ENCODE measurements at regions not wholly inside any gene's neighbourhood (a gene's known extent, or its start where the extent isn't known, plus 50 kb on each side); places are given as distances from the start of the nearest gene placed in this dataset.
"Not testable (repeated sequence)": the region's sequence is repeated elsewhere in the genome, so short reads cannot be mapped to it uniquely, and the experiment has no call there.

DNA sequence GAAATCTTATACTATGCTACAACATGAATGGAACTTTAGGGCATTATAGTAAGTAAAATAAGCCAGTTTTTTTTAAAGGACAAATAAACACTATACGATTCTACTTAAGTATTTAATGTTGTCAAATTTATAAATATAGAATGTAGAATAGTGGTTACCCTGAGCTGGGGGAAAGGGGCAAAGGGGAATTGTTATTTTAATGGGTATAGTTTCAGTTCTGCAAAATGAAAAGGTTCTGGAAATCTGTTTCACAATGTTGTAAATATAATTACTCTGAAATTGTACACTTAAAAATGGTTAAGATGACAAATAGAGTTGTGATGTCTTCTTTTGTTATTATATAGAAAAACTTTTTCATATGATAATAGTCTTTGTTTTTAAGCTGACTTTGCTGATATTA lies 366.3 kb downstream of the MRPL39 start:
- no peak for DNase-seq (ENCODE audit: low spot score)

DNA sequence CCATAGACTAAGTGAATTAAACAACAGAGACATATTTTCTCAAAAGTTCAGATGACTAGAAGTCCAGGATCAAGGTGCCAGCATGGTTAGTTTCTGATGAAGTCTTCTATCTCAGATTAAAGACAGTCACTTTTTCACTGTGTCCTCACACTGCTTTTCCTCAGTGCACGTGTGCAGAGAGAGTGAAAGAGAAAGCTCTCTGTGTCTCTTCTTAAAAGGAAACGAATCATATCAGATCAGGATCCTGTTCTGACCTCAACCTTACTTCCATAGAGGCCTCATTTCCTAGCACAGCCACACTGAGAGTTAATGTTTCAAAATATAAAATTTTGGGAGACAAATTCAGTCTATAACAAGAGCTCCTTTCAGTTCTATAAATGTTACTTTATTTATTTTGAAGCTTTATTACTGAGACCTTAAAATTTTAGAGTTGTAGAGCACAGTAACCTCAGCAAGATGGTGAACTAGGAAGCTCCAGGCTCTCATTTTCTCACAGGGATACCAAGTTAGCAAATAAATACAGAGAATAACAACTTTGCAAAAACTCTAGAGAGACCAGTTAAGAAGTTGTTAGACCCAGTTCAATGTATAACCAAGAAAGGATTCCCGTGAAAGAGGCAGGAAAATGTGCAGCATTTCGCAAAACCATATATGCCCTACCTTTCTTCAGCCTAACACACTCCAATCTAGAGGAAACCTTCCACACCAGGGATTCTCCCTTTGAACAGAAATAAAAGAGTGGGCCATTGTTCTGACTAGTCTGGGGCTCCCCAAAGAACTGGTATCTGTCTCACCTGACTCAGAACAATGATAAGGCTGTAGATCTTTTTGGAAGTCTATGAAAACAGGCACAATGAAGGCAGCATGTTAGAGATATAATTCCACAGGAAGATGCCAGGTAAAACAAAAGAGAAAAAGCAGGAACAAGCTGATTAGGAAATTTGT lies 372.2 kb downstream of the MRPL39 start:
- no peak for DNase-seq (ENCODE audit: low spot score)

DNA sequence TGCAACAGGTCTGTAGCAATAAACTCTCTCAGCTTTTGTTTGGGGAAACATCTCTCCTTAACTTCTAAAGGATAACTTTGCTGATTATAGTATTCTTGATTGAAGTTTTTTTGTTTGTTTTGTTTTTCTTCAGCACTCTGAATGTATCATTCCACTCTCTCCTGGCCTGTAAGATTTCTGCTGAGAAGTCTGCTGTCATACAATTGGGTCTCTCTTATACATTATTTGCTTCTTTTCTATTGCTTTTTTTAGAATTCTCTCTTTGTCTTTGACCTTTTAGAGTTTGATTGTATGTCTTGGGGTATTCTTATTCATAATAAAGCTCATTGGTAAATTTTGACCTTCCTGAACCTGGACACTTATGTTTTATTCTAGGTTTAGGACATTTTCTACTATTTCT lies 386.3 kb downstream of the MRPL39 start:
- no peak for DNase-seq (ENCODE audit: low spot score)

DNA sequence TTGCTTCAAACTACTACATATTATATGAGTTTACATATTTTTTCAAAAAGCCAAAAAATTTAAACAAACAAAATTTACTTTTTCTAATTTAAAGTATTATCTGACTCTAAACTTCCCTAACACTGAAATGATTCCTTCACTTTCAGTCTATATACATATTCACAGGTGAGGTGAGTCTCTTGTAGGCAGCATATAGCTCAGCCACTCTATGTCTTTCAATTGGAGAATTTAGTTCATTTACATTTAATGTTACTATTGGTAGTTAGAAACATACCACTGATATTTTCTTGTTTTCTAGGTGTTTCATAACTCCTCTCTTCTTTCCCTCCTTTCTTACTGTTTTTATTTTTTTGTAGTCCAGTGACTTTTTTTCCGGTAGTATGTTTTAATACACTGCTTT lies 387.1 kb downstream of the MRPL39 start:
- DNase-seq (ENCODE audit: low spot score) = no peak

DNA sequence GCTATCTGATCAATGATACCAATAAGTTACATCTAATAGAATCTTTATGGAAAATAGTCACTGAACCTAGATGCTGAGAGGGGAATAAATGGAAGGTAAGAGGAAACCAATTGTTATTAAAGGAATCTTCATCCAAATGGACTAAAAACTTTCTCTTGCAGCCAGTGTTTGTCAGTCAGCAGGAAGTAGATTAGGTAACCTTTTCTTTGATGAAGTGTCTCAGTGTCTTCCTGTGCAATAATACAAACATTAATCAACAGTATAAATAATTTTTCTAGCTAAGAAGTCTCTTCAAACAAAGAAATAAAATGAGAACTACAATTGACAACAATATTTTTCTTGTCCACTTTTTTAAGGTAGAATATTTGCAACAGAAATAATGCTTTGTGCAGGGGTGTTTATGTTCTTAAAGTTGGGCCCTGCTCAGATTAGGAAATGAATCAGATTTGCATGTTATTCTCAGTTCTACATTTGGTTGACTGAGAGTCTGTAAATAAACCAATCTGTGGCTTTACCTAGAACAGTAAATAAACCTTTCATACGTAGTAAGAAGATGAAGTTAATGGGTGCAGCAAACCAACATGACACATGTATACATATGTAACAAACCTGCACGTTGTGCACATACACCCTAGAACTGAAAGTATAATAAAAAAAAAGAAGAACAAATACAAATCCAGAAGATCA lies 391.4 kb downstream of the MRPL39 start:
- DNase-seq (ENCODE audit: low spot score) = no peak

DNA sequence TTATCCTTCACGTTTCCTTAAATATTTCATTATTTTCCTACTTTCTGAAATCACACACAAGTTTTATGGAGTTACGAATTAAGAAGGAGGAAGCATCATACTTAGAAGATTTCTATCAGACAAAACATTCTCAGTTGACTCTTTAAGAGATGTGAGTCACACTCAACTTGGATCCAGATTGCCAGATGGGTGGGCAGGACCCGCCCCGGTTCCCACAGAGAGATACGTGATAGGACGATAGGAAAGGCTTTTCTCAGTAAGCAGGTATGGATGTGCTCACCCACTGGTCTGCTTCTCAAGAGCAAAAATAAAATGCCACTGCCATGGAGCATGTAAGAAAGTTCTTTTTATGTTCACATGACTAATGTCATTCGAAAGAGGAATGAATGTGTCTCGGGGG lies 392.6 kb downstream of the MRPL39 start:
- DNase-seq (ENCODE audit: low spot score) = no peak

DNA sequence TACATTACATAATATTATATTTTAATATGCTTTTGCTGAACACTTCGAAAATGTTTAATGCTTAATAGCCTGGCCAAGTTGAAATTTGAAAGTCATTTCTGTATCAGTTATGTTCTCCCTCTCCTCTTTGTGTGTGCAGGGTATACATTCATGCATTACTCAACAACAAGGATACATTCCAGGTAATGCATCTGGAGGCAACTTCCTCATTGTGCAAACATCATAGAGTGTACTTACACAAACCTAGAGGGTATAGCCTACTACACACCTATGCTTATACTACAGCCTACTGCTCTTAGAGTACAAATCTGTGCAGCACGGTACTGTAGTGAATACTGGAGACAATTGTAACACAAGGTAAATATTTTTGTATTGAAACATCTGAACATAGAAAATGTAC lies 407.3 kb downstream of the MRPL39 start:
- DNase-seq (ENCODE audit: low spot score) = no peak

DNA sequence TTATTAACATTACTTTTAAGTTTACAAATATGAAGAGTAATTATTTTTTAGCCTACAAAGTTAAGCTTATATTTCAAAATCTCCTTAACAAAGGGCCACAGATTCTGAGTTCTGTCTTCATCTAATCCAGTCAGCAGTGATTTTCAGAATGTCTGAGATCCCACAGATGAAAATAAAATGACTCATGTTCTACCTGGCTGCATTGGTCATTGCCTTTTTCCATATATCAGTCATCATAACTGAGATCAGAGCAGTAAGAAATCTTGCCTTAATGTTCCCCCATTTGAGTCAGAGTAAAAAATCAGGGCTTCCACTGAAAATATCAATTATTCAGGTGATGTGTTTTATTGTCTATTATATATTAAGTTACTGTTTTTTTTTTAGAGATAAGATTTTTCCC lies 416.1 kb downstream of the MRPL39 start:
- no peak for DNase-seq (ENCODE audit: low spot score)

DNA sequence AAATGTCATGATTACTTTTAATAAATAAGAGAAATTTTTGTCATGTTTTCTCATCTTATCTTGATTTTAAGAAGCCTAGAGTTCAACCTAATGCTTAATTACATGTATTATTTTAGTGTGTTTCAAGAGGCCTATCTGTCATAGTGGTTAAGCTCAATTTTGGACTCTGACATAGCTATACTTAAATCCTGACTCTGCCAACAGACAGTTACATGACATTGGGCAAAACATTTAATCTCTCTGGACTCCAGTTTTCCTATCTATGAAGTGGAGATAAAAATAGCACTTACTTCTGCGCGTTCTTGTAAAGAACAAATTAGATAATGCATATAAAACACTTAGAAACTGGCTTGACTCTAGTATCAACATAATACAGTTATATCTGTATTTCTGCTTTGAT lies 417.8 kb downstream of the MRPL39 start:
- no peak for DNase-seq (ENCODE audit: low spot score)

DNA sequence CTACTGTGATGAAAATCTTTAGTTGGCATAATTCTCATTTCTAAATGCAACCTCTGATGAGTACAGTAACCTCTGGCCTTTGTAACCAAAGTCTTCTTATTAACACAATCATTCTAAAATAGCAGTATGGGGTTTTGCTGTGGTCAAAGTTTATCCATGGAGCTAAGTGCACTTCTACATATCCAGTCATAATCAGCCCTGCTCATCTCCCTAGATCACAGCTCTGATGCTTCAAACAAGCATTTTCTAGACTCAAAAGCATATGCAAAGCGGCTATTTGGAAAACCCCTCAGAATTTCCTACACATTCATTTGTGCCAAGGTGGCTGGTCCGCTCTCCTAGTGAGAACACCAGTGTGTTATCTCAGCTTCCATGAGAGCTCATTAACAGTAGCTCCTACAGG lies 418.6 kb downstream of the MRPL39 start:
- DNase-seq (ENCODE audit: low spot score) = no peak

DNA sequence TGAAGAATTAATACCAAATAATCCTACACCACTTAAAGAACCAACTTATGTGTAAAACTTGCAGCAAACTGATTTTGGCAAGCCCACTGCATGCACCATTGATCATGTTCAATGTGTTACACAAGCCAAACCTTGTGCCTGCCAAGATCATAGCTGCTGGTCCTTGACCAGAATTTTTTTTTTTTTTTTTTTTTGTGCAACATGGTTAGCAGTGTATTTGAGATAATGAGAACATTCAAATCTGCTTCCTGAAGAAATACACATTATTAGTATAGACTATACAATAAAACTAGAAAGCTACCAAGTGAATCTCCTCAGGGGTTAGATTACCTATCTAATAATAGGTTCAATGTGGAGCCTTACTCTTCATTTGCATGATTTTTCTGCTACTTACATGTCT lies 421.0 kb downstream of the MRPL39 start:
- DNase-seq (ENCODE audit: low spot score) = no peak

DNA sequence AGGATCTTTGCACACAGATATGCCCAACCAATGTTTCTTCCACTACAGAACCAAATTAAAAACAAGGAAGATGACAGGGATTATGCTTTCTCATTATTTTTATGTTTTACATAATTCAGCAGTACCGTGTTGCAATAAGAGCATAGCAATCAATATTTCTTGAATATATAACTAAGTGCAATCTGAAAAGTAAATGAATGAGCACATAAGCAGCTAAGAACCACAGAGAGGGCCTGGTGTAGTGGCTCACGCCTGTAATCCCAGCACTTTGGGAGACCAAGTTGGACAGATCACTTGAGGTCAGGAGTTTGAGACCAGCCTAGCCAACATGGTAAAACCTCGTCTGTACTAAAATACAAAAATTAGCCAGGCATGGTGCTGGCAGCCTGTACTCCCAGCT lies 423.7 kb downstream of the MRPL39 start:
- DNase-seq (ENCODE audit: low spot score) = no peak

DNA sequence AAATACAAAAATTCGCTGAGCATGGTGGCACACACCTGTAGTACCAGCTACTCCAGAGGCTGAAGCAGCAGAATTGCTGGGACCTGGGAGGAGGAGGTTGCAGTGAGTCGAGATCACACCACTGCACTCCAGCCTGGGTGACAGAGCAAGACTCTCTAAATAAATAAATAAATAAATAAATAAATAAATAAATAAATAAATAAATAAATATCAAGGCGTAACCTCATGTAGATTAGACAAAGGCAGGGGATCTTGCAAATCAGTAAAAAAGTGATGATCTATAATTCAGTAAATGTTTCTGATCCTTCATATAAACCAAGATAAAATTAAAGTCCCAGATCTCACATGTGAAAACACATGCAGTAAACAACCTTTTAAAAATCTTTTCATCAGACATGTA lies 425.6 kb downstream of the MRPL39 start:
- not testable (repeated sequence) for DNase-seq (ENCODE audit: low spot score)

DNA sequence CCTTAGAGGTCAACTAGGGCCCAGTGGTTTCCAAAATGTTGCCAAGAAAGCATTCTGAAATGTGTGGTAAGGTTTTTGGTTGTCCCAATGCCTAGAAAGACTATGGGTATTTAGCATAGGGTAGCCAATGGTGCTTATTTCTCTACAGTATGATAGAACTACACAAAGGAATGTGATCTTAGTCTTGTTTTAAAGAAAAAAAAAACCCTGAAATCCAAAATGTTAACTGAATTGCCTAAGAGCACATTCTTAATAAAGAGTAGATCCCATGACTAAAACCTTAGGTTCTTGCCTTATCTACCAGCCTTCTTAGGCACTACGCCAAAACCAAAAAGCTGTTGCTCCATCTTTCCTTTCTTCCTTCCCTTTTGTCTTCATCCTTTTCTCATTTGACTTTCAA lies 428.2 kb downstream of the MRPL39 start:
- DNase-seq (ENCODE audit: low spot score) = no peak

DNA sequence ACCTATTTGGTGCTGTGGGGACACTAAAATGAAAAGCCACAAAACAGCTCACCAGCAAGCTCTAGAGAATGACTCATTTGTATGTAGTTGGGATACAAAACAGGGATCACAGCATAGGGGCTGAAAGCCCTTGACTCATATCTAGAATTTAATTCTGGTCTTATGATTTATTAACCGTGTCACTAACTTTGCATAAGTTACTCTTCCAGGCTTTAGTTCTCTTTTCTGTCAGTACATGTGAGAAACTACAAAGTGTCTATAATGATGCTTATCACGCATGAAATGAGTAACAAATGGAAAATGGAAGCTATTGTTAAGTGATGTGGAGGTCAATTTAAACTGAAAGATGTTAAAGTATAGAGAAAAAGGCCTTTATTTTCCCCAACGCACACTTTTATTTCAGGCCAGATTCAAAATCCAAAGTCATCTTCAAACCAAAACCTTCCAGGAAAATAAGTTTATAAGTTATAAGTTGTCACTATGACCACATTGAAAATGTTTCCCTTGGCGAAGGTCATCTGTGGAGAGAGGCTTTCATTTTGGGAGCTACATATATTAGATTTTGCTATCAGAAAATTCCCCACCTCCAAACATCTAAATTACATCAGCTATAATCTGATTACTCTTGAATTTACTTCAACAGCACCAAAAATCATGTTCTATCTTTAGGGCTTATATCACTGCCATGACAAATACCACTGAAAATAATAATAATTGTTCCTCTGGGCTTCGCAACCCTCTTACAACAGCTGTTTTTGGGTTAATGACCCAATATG lies 430.5 kb downstream of the MRPL39 start:
- no peak for DNase-seq (ENCODE audit: low spot score)

DNA sequence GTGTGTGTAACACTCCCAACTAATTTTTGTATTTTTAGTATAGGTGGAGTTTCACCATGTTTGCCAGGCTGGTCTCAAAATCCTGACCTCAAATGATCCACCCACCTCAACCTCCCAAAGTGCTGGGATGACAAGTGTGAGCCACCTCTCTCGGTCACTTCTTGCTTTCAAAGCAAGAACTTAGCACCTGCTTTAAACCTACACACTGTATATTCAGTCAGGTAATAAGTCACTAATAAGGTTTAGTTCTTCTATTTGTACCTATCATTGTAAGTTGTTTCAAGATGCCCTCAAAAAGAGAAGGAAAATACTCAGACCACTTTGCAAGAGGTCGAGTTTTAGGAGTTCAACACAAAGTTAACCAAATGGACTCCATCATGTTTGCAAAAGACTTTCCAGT lies 431.3 kb downstream of the MRPL39 start:
- no peak for DNase-seq (ENCODE audit: low spot score)

DNA sequence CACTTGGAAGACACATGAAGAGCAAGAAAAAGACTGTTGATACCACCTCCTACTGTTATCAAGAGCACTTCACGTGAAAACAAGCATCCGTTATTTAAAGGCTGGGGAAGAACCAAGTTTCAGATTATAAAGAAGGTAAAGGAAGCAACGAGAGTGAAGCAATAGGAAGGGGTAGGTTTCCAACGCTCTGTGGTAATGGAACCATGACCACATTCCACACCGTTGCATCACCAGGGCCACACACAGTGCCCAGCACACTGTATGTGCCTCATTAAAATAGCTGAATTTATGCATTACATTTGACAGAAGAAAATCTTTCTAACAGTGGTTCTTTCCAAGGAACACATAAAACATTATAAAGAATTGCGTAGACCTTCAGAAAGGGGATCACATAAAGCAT lies 435.8 kb downstream of the MRPL39 start:
- no peak for DNase-seq (ENCODE audit: low spot score)

DNA sequence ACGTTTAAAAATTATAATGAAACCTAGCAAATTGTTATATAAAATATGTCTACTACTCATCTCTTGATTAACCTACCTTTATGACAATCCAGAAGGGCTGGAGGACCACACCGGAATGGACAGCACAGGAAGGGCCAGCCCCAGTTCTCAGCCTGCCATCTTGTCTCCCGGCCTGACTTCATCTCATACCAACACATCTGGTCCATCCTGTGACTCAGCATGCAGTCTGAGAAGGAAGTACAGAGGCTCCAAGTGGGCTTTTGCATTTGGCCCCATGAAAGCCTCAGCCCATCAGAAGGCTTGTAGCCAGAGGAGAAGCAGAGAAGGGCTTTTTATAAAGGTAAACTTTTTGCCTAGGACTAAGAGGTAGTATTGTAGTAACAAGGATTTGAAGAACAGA lies 436.6 kb downstream of the MRPL39 start:
- no peak for DNase-seq (ENCODE audit: low spot score)

DNA sequence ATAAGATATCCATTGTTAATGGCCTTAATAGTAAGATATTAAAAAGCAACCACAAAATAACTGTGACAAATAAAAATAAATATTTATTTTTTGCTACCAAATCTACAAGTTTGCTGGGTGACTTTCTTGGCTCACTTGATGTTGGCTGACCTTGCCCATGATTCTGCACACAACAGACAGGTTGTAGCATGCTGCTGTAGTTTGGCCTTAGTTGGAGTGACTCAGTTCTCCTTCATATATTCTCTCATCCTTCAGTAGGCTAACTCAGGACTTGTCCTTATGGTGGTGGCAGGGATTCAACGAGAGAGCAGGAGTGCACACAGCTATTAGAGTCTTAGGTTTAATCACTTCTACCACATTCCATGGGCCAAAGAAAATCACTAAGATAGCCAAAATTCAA lies 437.9 kb downstream of the MRPL39 start:
- no peak for DNase-seq (ENCODE audit: low spot score)

DNA sequence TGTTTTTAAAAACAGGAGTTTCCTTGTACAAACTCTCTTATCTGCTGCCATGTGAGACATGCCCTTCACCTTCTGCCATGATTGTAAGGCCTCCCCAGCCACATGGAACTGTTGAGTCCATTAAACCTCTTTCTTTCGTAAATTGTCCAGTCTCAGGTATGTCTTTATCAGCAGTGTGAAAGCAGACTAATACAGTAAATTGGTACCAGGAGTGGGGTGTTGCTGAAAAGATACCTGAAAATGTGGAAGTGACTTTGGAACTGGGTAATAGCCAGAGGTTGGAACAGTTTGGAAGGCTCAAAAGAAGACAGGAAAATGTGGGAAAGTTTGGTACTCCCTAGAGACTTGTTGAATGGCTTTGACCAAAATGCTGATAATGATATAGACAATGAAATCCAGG lies 440.4 kb downstream of the MRPL39 start:
- not testable (repeated sequence) for DNase-seq (ENCODE audit: low spot score)

DNA sequence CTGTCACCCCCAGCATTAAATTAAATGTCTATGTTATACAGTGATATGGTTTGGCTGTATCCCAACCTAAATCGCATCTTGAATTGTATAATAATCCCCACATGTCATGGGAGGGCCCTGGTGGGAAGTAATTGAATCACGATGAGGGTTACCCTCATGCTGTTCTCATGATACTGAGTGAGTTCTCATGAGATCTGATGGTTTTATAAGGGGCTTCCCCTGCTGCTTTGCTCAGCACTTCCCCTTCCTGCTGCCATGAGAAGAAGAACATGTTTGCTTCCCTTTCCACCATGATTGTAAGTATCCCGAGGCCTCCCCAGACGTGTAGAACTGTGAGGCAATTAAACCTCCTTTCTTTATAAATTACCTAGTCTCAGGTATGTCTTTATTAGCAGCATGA lies 445.7 kb downstream of the MRPL39 start:
- DNase-seq (ENCODE audit: low spot score) = no peak

DNA sequence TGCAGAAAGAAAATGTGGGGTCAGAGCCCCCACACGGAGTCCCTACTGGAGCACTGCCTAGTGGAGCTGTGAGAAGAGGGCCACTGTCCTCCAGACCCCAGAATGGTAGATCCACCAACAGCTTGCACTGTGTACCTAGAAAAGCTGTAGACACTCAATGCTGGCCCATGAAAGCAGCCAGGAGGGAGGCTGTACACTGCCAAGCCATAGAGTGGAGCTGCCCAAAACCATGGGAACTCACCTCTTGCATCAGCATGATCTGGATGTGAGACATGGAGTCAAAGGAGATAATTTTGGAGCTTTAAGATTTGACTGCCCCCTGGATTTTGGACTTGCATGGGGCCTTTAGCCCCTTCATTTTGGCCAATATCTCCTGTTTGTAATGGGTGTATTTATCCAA lies 452.3 kb downstream of the MRPL39 start:
- not testable (repeated sequence) for DNase-seq (ENCODE audit: low spot score)

DNA sequence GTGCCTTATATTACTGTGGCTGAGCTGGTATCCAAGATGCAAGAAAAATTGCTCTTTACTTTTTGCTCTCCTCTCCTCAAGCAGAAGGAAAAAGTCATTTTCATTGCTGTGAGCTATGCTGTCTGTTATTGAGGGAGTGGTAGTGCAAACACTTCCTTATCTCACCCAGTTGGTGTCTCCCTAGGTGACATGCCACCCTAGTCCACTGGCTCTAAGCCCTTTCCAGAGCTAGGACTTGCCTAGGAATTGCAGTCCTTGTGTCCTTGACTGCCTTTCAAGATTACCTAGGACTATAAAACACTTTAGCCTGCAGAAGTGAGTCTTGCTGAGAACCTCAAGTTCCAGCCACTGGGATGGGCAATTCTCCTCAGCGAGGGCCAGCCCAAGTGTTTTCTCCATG lies 458.3 kb downstream of the MRPL39 start:
- DNase-seq (ENCODE audit: low spot score) = no peak

Measured in HuH-7 (cell line).